OCI-LY3 (cell line): ENCODE measurements at regions not wholly inside any gene's neighbourhood (a gene's known extent, or its start where the extent isn't known, plus 50 kb on each side); places are given as distances from the start of the nearest gene placed in this dataset.

Experiments
- H2AFZ ChIP-seq: fragments of 200-600, 300-600 bp; shearing (Covaris generic); 2 replicates; pipeline ENCODE4 v1.6.0; 2014; ENCODE audit warnings: antibody characterized with exemption, low read depth, low read length
- H3K27ac ChIP-seq: fragments of 200-600, 300-600 bp; sonication (generic); 2 replicates; pipeline ENCODE4 v1.5.1; 2014; ENCODE audit warnings: mild to moderate bottlenecking, low read length, moderate library complexity, mixed read lengths
- H3K27me3 ChIP-seq: fragments of 200-600, 300-600 bp; sonication (generic); 2 replicates; pipeline ENCODE4 v1.6.1; 2014; ENCODE audit warnings: low read depth, low read length, mixed read lengths
- H3K36me3 ChIP-seq: fragments of 200-600, 300-600 bp; sonication (generic); replicated peaks from 2 replicates; pipeline ENCODE3; 2014; ENCODE audit warnings: low read depth, low read length, mixed read lengths
- H3K4me1 ChIP-seq: fragments of 300-600, 200-600 bp; sonication (generic); 2 replicates; pipeline ENCODE4 v1.6.1; 2014; ENCODE audit warnings: low read length, mixed read lengths
- H3K4me2 ChIP-seq: fragments of 200-600, 300-600 bp; sonication (generic); 2 replicates; pipeline ENCODE4 v1.6.1; 2014; ENCODE audit warnings: low read length, mixed read lengths
- H3K4me3 ChIP-seq: fragments of 300-600, 200-600 bp; sonication (generic); 2 replicates; pipeline ENCODE4 v1.5.1; 2014; ENCODE audit warnings: antibody characterized with exemption, mild to moderate bottlenecking, low read length, moderate library complexity
- H3K79me2 ChIP-seq: fragments of 300-600, 200-600 bp; shearing (Covaris generic); 2 replicates; pipeline ENCODE4 v1.6.1; 2014; ENCODE audit warnings: mild to moderate bottlenecking, low read length, mixed read lengths
- H3K9ac ChIP-seq: fragments of 300-600, 200-600 bp; shearing (Covaris generic); 2 replicates; pipeline ENCODE4 v1.6.0; 2014; ENCODE audit warnings: mild to moderate bottlenecking, low read length, moderate library complexity
- H3K9me3 ChIP-seq: fragments of 200-600, 300-600 bp; shearing (Covaris generic); 2 replicates; pipeline ENCODE4 v1.6.1; 2014; ENCODE audit warnings: low read length, mixed read lengths; ENCODE audit not compliant: insufficient read depth
- H4K20me1 ChIP-seq: fragments of 200-600, 300-600 bp; sonication (generic); 2 replicates; pipeline ENCODE4 v1.6.1; 2016; ENCODE audit warnings: low read length, mixed read lengths; ENCODE audit not compliant: insufficient read depth
- EZH2phosphoT487 ChIP-seq: fragments of 200-600 bp; shearing (Covaris generic); IDR thresholded peaks from 2 replicates; pipeline ENCODE4 v1.6.1; 2018; ENCODE audit warnings: antibody characterized with exemption, mixed run types, low read depth
- TF ChIP-seq, protein P1 (sequence below): fragments of 200-600, 300-600 bp; sonication (generic); IDR thresholded peaks from 2 replicates; pipeline ENCODE4 v1.5.1; 2014; ENCODE audit warnings: antibody characterized with exemption, low read length, low read depth

GRCh38 chr6:153942361-153942760, 96.7 kb upstream of the OPRM1 start:
- H3K79me2 ChIP-seq, result no peaks in the 10 kb centered on the region
- no peak overlapping the region for H3K27ac ChIP-seq
- H3K36me3 ChIP-seq, result no peaks in the 10 kb centered on the region
- H3K9ac ChIP-seq, result no peak overlapping the region
- H3K9me3 ChIP-seq, result no peaks in the 10 kb centered on the region
- H4K20me1 ChIP-seq, result no peaks in the 10 kb centered on the region
- no peak overlapping the region for H3K4me3 ChIP-seq
- no peak overlapping the region for H2AFZ ChIP-seq
- H3K4me2 ChIP-seq, result no peak overlapping the region
- H3K27me3 ChIP-seq, result no peaks in the 10 kb centered on the region
- H3K4me1 ChIP-seq, result no peaks in the 10 kb centered on the region
- TF ChIP-seq, protein P1, sequence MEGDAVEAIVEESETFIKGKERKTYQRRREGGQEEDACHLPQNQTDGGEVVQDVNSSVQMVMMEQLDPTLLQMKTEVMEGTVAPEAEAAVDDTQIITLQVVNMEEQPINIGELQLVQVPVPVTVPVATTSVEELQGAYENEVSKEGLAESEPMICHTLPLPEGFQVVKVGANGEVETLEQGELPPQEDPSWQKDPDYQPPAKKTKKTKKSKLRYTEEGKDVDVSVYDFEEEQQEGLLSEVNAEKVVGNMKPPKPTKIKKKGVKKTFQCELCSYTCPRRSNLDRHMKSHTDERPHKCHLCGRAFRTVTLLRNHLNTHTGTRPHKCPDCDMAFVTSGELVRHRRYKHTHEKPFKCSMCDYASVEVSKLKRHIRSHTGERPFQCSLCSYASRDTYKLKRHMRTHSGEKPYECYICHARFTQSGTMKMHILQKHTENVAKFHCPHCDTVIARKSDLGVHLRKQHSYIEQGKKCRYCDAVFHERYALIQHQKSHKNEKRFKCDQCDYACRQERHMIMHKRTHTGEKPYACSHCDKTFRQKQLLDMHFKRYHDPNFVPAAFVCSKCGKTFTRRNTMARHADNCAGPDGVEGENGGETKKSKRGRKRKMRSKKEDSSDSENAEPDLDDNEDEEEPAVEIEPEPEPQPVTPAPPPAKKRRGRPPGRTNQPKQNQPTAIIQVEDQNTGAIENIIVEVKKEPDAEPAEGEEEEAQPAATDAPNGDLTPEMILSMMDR, result no peak
- no peak for TF ChIP-seq EZH2phosphoT487

- no peaks in the 10 kb centered on the region for H3K9me3 ChIP-seq
- H3K4me2 ChIP-seq, result no peak overlapping the region
- no peaks in the 10 kb centered on the region for H3K27me3 ChIP-seq
- H3K9ac ChIP-seq, result no peak overlapping the region
- no peaks in the 10 kb centered on the region for H4K20me1 ChIP-seq
- H2AFZ ChIP-seq, result no peak overlapping the region
- no peak for TF ChIP-seq EZH2phosphoT487
- TF ChIP-seq, protein P1, result no peak
- no peak overlapping the region for H3K4me3 ChIP-seq
- H3K79me2 ChIP-seq, result no peaks in the 10 kb centered on the region
- H3K27ac ChIP-seq, result no peak overlapping the region
- H3K36me3 ChIP-seq, result no peaks in the 10 kb centered on the region
- H3K4me1 ChIP-seq, result no peaks in the 10 kb centered on the region
Measured at GRCh38 chr6:153941768-153942167, 97.3 kb upstream of the OPRM1 start.

- no peaks in the 10 kb centered on the region for H3K27me3 ChIP-seq
- no peak overlapping the region for H3K4me2 ChIP-seq
- TF ChIP-seq EZH2phosphoT487, result no peak
- TF ChIP-seq, protein P1, result no peak
- no peaks in the 10 kb centered on the region for H3K9me3 ChIP-seq
- no peaks in the 10 kb centered on the region for H3K4me1 ChIP-seq
- no peak overlapping the region for H3K9ac ChIP-seq
- H3K79me2 ChIP-seq, result no peaks in the 10 kb centered on the region
- H3K27ac ChIP-seq, result no peak overlapping the region
- H3K4me3 ChIP-seq, result no peak overlapping the region
- no peak overlapping the region for H2AFZ ChIP-seq
- H3K36me3 ChIP-seq, result no peaks in the 10 kb centered on the region
- H4K20me1 ChIP-seq, result no peaks in the 10 kb centered on the region
Measured at GRCh38 chr6:153938876-153939275, 100.2 kb upstream of the OPRM1 start.

GRCh38 chr6:153931431-153931830, 107.6 kb upstream of the OPRM1 start:
- H3K27me3 ChIP-seq, result no peaks in the 10 kb centered on the region
- H4K20me1 ChIP-seq, result no peaks in the 10 kb centered on the region
- H3K4me2 ChIP-seq, result no peak overlapping the region
- H3K4me3 ChIP-seq, result no peak overlapping the region
- no peaks in the 10 kb centered on the region for H3K79me2 ChIP-seq
- H3K36me3 ChIP-seq, result no peaks in the 10 kb centered on the region
- no peak for TF ChIP-seq EZH2phosphoT487
- TF ChIP-seq, protein P1, result no peak
- H3K4me1 ChIP-seq, result no peaks in the 10 kb centered on the region
- H3K9me3 ChIP-seq, result no peaks in the 10 kb centered on the region
- H2AFZ ChIP-seq, result no peak overlapping the region
- no peak overlapping the region for H3K27ac ChIP-seq
- no peak overlapping the region for H3K9ac ChIP-seq
